GM21381 (cell line): ENCODE measurements at regions not wholly inside any gene's neighbourhood (a gene's known extent, or its start where the extent isn't known, plus 50 kb on each side); places are given as distances from the start of the nearest gene placed in this dataset.
"Not testable (repeated sequence)": the region's sequence is repeated elsewhere in the genome, so short reads cannot be mapped to it uniquely, and the experiment has no call there.

Source experiments
- ATAC-seq: cut with Tn5 transposase; IDR thresholded peaks from one replicate; pipeline ENCODE4 v1.9.1; 2021; ENCODE audit warnings: mild to moderate bottlenecking, moderate library complexity; ENCODE audit not compliant: unreplicated experiment

DNA sequence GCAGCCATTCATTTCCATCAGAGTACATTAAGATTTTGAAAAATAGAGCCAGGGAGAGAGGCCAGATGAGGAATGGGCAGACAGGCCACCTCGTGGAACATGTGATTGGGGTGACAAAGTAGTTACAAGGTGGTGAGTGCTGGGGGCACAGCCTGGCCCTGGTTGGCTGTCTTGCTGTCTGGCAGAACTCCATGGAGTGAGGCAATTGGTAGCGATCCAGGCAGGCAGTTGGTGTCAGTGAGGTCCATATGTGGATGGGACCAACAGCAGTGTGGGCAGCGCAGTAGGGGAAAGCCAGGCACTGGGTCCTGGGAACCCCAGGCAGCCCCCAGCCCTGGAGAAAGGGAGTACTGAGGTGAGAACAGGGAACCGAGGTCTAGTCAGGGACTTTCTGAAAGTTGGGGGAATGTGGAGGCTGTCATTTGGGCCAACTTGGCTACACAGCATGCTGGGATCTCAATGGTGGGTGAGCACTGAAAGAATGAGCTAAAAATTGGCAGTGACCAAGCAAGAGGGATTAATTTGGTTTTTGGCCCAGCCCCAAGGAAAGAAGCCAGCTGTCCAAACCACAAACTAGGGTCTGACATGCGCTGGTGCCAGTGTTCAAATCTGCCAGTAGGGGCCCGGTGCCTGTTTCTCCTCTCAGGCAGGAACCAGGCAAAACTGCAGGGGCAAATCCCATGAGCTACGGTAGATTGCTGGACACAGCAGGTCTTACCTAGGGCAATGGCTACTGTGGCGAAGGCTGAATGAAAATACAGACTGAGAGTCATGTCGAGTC, 61.4 kb upstream of the E2F3 start:
- no peak for ATAC-seq

DNA sequence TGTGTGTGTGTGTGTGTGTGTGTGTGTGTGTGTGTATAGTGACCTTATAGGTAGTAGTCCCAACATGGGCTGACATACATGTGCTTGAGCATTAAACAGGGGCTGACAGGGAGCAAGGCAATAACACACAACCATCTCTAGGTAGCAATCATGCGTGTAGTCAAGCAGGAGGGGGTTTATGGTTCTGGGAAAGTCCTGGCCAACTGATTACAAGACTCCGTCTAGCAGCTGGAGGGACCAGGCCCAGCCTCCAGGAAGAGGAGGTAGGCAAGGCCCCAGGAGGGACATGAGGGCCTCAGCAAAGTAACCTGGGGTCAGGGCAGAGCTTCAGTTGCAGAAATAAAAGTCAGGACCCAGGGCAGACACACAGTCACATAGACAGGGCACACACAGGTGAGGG, 60.6 kb upstream of the E2F3 start:
- ATAC-seq = no peak

DNA sequence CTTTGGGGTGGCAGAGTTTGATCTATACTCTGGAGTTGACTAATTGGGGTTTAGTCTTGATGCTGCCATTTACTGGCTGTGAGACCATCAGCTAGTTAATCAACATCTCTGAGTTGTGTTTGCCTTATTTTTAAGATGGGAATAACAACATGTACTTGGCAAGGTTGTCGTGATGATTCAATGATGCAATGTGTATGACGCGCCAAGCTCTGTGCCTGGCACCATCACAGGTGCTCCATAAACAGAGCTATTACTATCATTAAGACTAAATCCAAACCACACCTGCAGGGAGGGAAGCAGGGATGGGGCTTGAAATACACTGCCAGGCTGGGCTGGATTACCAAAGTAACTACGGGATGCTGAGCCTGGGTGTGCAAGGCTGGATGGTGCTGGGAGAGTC, 60.1 kb upstream of the E2F3 start:
- ATAC-seq = no peak

DNA sequence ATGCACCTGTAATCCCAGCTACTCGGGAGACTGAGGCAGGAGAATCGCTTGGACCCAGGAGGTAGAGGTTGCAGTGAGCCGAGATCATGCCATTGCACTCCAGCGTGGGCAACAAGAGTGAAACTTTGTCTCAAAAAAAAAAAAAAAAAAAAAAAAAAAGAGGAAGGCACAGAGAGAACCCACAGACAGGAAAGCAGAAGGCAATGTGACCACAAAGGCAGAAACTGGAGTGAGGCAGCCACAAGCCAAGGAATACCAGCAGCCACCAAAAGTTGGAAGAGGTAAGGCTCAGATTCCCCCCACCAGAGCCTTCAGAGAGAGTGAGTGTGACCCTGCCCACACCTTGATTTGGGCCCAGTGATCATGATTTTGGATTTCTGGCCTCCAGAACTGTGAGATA, 54.7 kb upstream of the E2F3 start:
- ATAC-seq = not testable (repeated sequence)

DNA sequence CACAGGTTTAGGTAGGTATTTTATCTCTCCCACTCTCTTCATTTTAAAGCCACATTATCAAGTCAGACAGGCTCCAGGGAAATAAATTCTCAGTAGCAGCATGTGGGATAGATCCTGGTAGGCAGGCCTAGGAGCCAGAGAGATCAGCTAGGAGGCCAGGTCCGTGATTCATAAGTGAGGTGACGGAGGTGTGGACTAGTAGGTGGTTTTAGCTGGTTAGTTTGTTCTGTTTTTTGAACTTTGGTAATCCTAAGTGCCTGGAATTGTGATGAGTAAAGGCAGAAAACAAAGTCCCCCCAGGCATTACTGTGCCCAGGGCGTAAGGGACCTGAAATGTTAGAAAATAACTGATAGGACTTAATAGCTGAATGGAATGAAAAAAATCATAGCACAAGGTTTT, 53.6 kb upstream of the E2F3 start:
- ATAC-seq = no peak

DNA sequence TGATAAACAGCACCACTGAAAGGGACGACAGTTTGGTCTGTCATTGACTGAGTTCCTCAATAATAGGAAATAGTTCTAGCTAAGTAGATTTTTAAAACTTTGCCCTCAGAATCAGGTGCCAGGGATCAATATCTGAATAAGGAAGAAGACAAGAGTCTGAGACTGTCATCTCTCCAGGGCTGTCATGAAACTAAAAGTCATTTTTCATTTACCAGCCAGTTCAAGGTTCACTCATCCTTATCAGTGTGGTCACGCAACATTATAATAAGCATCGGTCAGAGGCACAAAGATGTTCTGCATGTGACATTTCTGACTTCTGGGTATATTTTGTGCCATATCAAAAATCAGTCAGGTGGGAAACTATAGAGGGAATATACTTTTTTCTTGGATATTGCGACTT, 52.5 kb upstream of the E2F3 start:
- peak; percentile 57 for ATAC-seq

DNA sequence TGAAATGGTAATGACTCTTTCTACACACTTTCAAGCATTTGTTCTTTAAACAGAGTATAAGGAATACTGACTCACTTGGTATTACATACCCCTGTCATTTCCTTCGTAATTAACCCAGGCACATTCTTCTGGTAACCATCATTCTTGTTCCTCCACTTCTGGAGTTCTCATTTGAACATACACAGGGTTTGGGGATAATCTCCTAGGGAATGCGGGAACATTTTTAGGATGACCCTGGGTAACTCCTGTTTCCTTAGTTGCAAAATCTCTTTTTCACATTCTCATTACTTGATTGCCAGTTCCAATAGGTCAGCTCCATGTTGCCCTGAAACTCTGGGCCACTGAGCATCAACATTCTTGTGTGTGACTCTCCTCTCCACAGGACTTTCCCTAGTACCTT, 51.5 kb upstream of the E2F3 start:
- ATAC-seq = no peak

DNA sequence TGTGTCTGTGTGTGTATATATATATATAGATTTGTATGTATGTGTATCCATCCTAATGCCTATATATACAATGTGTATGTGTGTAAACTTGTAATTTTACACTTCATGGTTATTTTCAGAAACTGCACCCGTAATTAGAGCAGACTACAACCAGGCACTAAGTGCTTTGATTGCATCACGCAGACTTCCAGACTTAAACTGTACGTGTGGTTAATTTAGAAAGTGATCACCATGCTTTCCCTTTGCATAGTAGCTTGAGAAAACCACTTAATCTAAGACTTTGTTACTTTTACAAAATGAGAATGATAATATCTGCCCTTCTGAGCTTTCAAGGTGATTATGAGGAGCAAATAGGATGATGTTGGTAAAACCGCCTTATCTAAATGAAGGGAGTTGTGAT, 50.1 kb upstream of the E2F3 start:
- ATAC-seq = no peak
